ENCODE measurements at regions not wholly inside any gene's neighbourhood (a gene's known extent, or its start where the extent isn't known, plus 50 kb on each side); places are given as distances from the start of the nearest gene placed in this dataset.

- Histone ChIP-seq H3K4me3 (no peak overlapping the region), H3K36me3 (no peaks in the 10 kb centered on the region), H3K4me1 (no peaks in the 10 kb centered on the region), H3K27ac (no peak overlapping the region), H3K9me3 (no peaks in the 10 kb centered on the region), H3K27me3 (ENCODE audit: low read depth) (peaks cover 9% of the 10 kb centered on the region)
- no peak for DNase-seq
- intact Hi-C loops (cut with DNase I): no loop called here
- TF ChIP-seq, protein P1, sequence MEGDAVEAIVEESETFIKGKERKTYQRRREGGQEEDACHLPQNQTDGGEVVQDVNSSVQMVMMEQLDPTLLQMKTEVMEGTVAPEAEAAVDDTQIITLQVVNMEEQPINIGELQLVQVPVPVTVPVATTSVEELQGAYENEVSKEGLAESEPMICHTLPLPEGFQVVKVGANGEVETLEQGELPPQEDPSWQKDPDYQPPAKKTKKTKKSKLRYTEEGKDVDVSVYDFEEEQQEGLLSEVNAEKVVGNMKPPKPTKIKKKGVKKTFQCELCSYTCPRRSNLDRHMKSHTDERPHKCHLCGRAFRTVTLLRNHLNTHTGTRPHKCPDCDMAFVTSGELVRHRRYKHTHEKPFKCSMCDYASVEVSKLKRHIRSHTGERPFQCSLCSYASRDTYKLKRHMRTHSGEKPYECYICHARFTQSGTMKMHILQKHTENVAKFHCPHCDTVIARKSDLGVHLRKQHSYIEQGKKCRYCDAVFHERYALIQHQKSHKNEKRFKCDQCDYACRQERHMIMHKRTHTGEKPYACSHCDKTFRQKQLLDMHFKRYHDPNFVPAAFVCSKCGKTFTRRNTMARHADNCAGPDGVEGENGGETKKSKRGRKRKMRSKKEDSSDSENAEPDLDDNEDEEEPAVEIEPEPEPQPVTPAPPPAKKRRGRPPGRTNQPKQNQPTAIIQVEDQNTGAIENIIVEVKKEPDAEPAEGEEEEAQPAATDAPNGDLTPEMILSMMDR (IDR thresholded peaks at IDR 0.05): no peak
- no peak for ATAC-seq
These were observed 265.0 kb upstream of the IRX4 start for GRCh38 chr5:2147504-2148311.

DNA sequence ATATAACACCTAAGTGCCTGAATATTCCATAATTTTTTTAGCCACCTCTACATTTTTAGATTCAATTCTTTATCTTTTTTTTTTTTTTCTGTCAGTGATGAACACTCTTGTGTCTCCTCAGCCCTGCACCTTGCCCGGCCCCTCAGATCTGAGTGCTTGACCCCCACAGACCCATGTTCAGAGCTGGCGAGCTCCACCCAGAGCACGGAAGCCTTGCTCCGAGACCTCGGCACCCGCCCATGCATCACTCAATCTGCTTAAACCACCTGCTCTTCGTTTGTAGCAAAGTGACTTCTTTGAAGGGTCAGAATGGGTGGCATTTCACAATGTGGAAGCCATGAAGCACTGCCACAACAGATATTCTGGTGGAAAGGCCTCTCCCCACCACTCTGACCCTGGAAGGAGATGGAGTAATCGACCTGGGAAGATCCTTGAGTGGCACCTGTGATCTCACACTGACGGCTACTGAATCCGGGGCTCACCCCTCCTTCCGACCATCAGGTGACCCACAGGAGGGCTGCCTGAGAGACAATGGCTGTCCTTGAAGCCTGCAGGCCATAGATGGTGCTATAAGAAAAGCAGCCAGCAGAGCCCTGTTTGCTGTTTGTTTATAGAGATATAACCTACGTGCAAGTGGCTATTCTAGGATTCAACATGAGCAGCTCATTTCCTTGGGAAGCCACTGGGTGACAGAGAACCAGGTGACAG, 261.1 kb upstream of the IRX4 start:
- H3K4me3 ChIP-seq: no peak overlapping the region
- ATAC-seq (no peak), DNase-seq (no peak)
- no peaks in the 10 kb centered on the region for H3K36me3 ChIP-seq
- H3K27me3 ChIP-seq (ENCODE audit: low read depth): peaks cover 10% of the 10 kb centered on the region
- H3K9me3 ChIP-seq: no peaks in the 10 kb centered on the region
- TF ChIP-seq, protein P1 (IDR thresholded peaks at IDR 0.05): no peak
- intact Hi-C loops (cut with DNase I): no loop called here
- H3K27ac ChIP-seq: no peak overlapping the region
- no peaks in the 10 kb centered on the region for H3K4me1 ChIP-seq

DNA sequence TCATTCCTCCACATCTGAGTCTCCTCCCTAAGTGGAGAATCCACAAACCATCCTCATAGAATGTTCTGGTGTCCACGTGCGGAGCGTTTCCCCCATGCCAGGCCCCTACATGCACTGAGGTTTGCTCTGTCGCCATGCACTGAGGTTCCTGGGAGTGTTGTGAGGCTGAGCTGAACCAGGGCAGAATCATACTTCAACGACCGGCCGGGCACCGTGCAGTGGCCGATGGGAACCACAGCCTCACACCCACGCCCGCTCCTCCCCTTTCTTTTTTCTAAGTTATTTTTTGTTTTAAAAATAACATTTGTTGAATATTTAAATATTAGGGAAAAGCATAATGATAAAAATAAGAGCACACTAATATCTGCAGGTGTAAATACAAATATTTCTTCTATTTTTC, 260.4 kb upstream of the IRX4 start:
- peaks cover 10% of the 10 kb centered on the region for H3K27me3 ChIP-seq (ENCODE audit: low read depth)
- intact Hi-C loops (cut with DNase I): no loop called here
- DNase-seq (no peak), ATAC-seq (no peak)
- no peaks in the 10 kb centered on the region for H3K9me3 ChIP-seq
- H3K4me1 ChIP-seq: no peaks in the 10 kb centered on the region
- TF ChIP-seq, protein P1 (IDR thresholded peaks at IDR 0.05): no peak
- H3K4me3 ChIP-seq: no peak overlapping the region
- H3K27ac ChIP-seq: no peak overlapping the region
- no peaks in the 10 kb centered on the region for H3K36me3 ChIP-seq

- Histone ChIP-seq H3K27me3 (ENCODE audit: low read depth) (peaks cover 10% of the 10 kb centered on the region), H3K36me3 (no peaks in the 10 kb centered on the region), H3K27ac (no peak overlapping the region), H3K4me3 (no peak overlapping the region), H3K4me1 (no peaks in the 10 kb centered on the region), H3K9me3 (no peaks in the 10 kb centered on the region)
- ATAC-seq: no peak
- TF ChIP-seq, protein P1 (IDR thresholded peaks at IDR 0.05): no peak
- intact Hi-C loops (cut with DNase I): no loop called here
- DNase-seq: no peak
These were observed 259.8 kb upstream of the IRX4 start for GRCh38 chr5:2142456-2142954.

- no peak overlapping the region for H3K27ac ChIP-seq
- TF ChIP-seq, protein P1 (IDR thresholded peaks at IDR 0.05): no peak
- H3K4me3 ChIP-seq: no peak overlapping the region
- no peaks in the 10 kb centered on the region for H3K4me1 ChIP-seq
- ATAC-seq (no peak), DNase-seq (no peak)
- H3K36me3 ChIP-seq: no peaks in the 10 kb centered on the region
- no peaks in the 10 kb centered on the region for H3K9me3 ChIP-seq
- peaks cover 10% of the 10 kb centered on the region for H3K27me3 ChIP-seq (ENCODE audit: low read depth)
- intact Hi-C loops (cut with DNase I): no loop called here
These were observed 258.7 kb upstream of the IRX4 start for GRCh38 chr5:2141254-2142000.

Measured in lower lobe of right lung (tissue), 2 donors.